BLaER1 (cell line): ENCODE measurements at regions not wholly inside any gene's neighbourhood (a gene's known extent, or its start where the extent isn't known, plus 50 kb on each side); places are given as distances from the start of the nearest gene placed in this dataset.

Source experiments
- H3K27ac ChIP-seq: shearing (Covaris generic); formaldehyde crosslinking; 2 replicates; pipeline ENCODE4 v1.8.1; 2022
- H3K27me3 ChIP-seq: shearing (Covaris generic); formaldehyde crosslinking; 2 replicates; pipeline ENCODE4 v1.8.1; 2022
- H3K36me3 ChIP-seq: shearing (Covaris generic); formaldehyde crosslinking; 2 replicates; pipeline ENCODE4 v1.8.1; 2022
- H3K4me1 ChIP-seq: shearing (Covaris generic); formaldehyde crosslinking; 2 replicates; pipeline ENCODE4 v1.8.1; 2022
- H3K4me2 ChIP-seq: shearing (Covaris generic); formaldehyde crosslinking; 2 replicates; pipeline ENCODE4 v1.8.1; 2022
- H3K4me3 ChIP-seq: shearing (Covaris generic); formaldehyde crosslinking; 2 replicates; pipeline ENCODE4 v1.8.1; 2022
- H3K9ac ChIP-seq: shearing (Covaris generic); formaldehyde crosslinking; 2 replicates; pipeline ENCODE4 v1.8.1; 2022
- H3K9me3 ChIP-seq: shearing (Covaris generic); formaldehyde crosslinking; 2 replicates; pipeline ENCODE4 v1.8.1; 2022
- H4K20me1 ChIP-seq: shearing (Covaris generic); formaldehyde crosslinking; 2 replicates; pipeline ENCODE4 v1.8.1; 2022
- Cebpa-rat ChIP-seq: shearing (Covaris generic); IDR thresholded peaks from 2 replicates; pipeline ENCODE4 v1.8.1; 2022

- no peak for TF ChIP-seq Cebpa-rat
- Histone ChIP-seq H3K27me3 (no peaks in the 10 kb centered on the region), H4K20me1 (no peaks in the 10 kb centered on the region), H3K4me3 (no peak overlapping the region), H3K27ac (no peak overlapping the region), H3K9me3 (no peaks in the 10 kb centered on the region), H3K36me3 (no peaks in the 10 kb centered on the region), H3K9ac (no peak overlapping the region), H3K4me2 (no peak overlapping the region), H3K4me1 (no peaks in the 10 kb centered on the region)
These were observed 409.6 kb upstream of the PKN2 start for GRCh38 chr1:88274431-88274830.

DNA sequence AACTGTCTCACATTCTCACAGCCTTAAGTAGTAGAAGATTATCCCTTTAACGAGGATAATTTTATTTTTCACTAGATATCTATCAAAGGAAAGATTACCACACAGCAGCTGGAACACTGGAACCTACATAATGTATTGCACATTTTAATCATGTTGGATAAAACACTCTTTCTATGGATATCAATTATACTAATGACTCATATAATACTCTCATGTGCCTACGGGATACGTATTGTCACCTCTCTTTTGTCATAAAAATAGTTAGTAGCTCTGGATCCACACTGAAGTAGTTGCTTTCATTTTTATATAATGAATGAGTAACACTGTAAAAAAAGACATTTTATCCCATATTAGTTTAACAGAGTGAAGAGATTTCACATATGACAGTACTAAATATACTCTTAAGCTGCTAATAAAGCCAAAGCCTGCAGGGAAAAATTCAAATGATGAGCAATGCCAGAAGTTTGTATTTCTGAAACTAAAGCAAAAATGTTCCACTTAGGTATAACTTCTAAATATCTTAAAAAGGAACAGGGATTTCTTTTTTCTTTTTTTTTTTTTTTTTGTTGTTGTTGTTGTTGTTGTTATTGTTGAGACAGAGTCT is 408.7 kb upstream of the PKN2 start:
- no peak overlapping the region for H3K9ac ChIP-seq
- no peaks in the 10 kb centered on the region for H4K20me1 ChIP-seq
- H3K27ac ChIP-seq: no peak overlapping the region
- H3K4me2 ChIP-seq: no peak overlapping the region
- no peaks in the 10 kb centered on the region for H3K9me3 ChIP-seq
- no peaks in the 10 kb centered on the region for H3K27me3 ChIP-seq
- no peaks in the 10 kb centered on the region for H3K4me1 ChIP-seq
- no peaks in the 10 kb centered on the region for H3K36me3 ChIP-seq
- H3K4me3 ChIP-seq: no peak overlapping the region
- TF ChIP-seq Cebpa-rat: no peak

GRCh38 chr1:88276163-88276562 is 407.9 kb upstream of the PKN2 start:
- no peak overlapping the region for H3K9ac ChIP-seq

GRCh38 chr1:88284066-88284465 is 400.0 kb upstream of the PKN2 start:
- no peak overlapping the region for H3K4me3 ChIP-seq
- no peaks in the 10 kb centered on the region for H4K20me1 ChIP-seq
- no peaks in the 10 kb centered on the region for H3K4me1 ChIP-seq
- no peak overlapping the region for H3K9ac ChIP-seq
- no peak overlapping the region for H3K27ac ChIP-seq
- no peaks in the 10 kb centered on the region for H3K27me3 ChIP-seq
- no peaks in the 10 kb centered on the region for H3K9me3 ChIP-seq
- TF ChIP-seq Cebpa-rat: no peak
- no peaks in the 10 kb centered on the region for H3K36me3 ChIP-seq
- H3K4me2 ChIP-seq: no peak overlapping the region

More at GRCh38 chr1:88276163-88276562, 407.9 kb upstream of the PKN2 start:
- Histone ChIP-seq H3K4me2 (no peak overlapping the region), H3K4me1 (no peaks in the 10 kb centered on the region), H4K20me1 (no peaks in the 10 kb centered on the region), H3K27me3 (no peaks in the 10 kb centered on the region), H3K4me3 (no peak overlapping the region), H3K27ac (no peak overlapping the region), H3K36me3 (no peaks in the 10 kb centered on the region), H3K9me3 (no peaks in the 10 kb centered on the region)
- no peak for TF ChIP-seq Cebpa-rat

DNA sequence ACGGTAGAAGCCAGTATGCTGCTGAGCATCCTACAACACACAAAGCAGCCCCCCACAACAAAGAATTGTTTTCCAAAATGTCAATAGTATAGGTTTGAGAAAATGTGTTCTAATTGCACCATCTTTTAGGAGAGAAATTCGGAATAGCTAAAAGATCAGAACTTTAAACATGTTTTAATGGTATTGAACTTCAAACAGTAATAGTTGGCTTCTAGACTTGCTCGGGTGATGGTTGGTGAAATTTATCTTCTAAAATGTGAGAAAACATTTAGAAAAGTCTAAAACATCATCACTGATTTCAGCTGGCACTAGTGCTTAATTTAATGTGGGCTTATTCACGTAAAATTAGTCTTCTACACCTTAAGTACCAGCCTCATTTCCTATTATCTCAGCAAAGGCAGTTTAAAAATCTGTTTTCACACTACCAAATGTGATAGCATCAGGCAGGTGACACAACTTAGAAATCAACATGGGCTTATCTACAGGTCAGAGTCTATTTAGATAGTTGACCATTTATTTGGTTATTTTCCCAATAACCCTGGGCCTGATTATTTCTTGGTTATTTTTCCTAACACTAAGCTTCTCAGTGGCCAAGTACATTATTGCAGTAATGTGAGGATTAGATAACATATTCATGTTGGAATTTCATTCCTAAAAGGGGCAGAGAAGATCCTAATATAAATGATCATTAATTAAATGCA is 399.3 kb upstream of the PKN2 start:
- TF ChIP-seq Cebpa-rat: no peak
- no peaks in the 10 kb centered on the region for H3K27me3 ChIP-seq
- no peaks in the 10 kb centered on the region for H3K4me1 ChIP-seq
- H3K36me3 ChIP-seq: no peaks in the 10 kb centered on the region
- no peak overlapping the region for H3K4me2 ChIP-seq
- no peaks in the 10 kb centered on the region for H4K20me1 ChIP-seq
- no peak overlapping the region for H3K27ac ChIP-seq
- no peaks in the 10 kb centered on the region for H3K9me3 ChIP-seq
- H3K4me3 ChIP-seq: no peak overlapping the region
- H3K9ac ChIP-seq: no peak overlapping the region

GRCh38 chr1:88286716-88287115 is 397.4 kb upstream of the PKN2 start:
- no peak overlapping the region for H3K4me2 ChIP-seq
- H3K9ac ChIP-seq: no peak overlapping the region
- no peak overlapping the region for H3K27ac ChIP-seq
- no peak for TF ChIP-seq Cebpa-rat
- H3K9me3 ChIP-seq: no peaks in the 10 kb centered on the region
- no peaks in the 10 kb centered on the region for H3K4me1 ChIP-seq
- H3K36me3 ChIP-seq: no peaks in the 10 kb centered on the region
- no peak overlapping the region for H3K4me3 ChIP-seq
- no peaks in the 10 kb centered on the region for H3K27me3 ChIP-seq
- H4K20me1 ChIP-seq: no peaks in the 10 kb centered on the region

GRCh38 chr1:88288571-88288970 is 395.5 kb upstream of the PKN2 start:
- no peak overlapping the region for H3K4me3 ChIP-seq
- H3K9me3 ChIP-seq: no peaks in the 10 kb centered on the region
- no peak overlapping the region for H3K9ac ChIP-seq
- no peak for TF ChIP-seq Cebpa-rat
- H3K36me3 ChIP-seq: no peaks in the 10 kb centered on the region
- no peak overlapping the region for H3K4me2 ChIP-seq
- H3K4me1 ChIP-seq: no peaks in the 10 kb centered on the region
- H3K27me3 ChIP-seq: no peaks in the 10 kb centered on the region
- no peaks in the 10 kb centered on the region for H4K20me1 ChIP-seq
- no peak overlapping the region for H3K27ac ChIP-seq

GRCh38 chr1:88289401-88290102 is 394.5 kb upstream of the PKN2 start:
- no peaks in the 10 kb centered on the region for H4K20me1 ChIP-seq
- H3K4me2 ChIP-seq: no peak overlapping the region
- H3K9me3 ChIP-seq: no peaks in the 10 kb centered on the region
- no peak overlapping the region for H3K27ac ChIP-seq
- TF ChIP-seq Cebpa-rat: no peak
- no peak overlapping the region for H3K9ac ChIP-seq
- H3K27me3 ChIP-seq: no peaks in the 10 kb centered on the region
- no peaks in the 10 kb centered on the region for H3K36me3 ChIP-seq
- no peak overlapping the region for H3K4me3 ChIP-seq
- no peaks in the 10 kb centered on the region for H3K4me1 ChIP-seq

GRCh38 chr1:88291611-88292354 is 392.3 kb upstream of the PKN2 start:
- no peak overlapping the region for H3K9ac ChIP-seq
- H3K36me3 ChIP-seq: no peaks in the 10 kb centered on the region
- H3K27me3 ChIP-seq: no peaks in the 10 kb centered on the region
- no peaks in the 10 kb centered on the region for H3K9me3 ChIP-seq
- no peak overlapping the region for H3K4me2 ChIP-seq
- no peak overlapping the region for H3K27ac ChIP-seq
- no peaks in the 10 kb centered on the region for H3K4me1 ChIP-seq
- H4K20me1 ChIP-seq: no peaks in the 10 kb centered on the region
- TF ChIP-seq Cebpa-rat: no peak
- no peak overlapping the region for H3K4me3 ChIP-seq

- no peak overlapping the region for H3K4me3 ChIP-seq
- no peaks in the 10 kb centered on the region for H4K20me1 ChIP-seq
- no peak overlapping the region for H3K9ac ChIP-seq
- no peak overlapping the region for H3K4me2 ChIP-seq
- TF ChIP-seq Cebpa-rat: no peak
- H3K9me3 ChIP-seq: no peaks in the 10 kb centered on the region
- H3K27me3 ChIP-seq: no peaks in the 10 kb centered on the region
- no peaks in the 10 kb centered on the region for H3K36me3 ChIP-seq
- H3K4me1 ChIP-seq: no peaks in the 10 kb centered on the region
- no peak overlapping the region for H3K27ac ChIP-seq
These were observed 390.3 kb upstream of the PKN2 start for GRCh38 chr1:88293691-88294190.
